Naive thymus-derived CD4-positive, alpha-beta T cell (primary cell): ENCODE measurements at regions not wholly inside any gene's neighbourhood (a gene's known extent, or its start where the extent isn't known, plus 50 kb on each side); places are given as distances from the start of the nearest gene placed in this dataset.

Source experiments
- ATAC-seq: fragments of 150-1000 bp; cut with Tn5 transposase; 2 replicates; pipeline ENCODE4 v1.10.0; 2021; ENCODE audit warnings: mild to moderate bottlenecking, moderate library complexity
- CTCF ChIA-PET: fragments of 350-600 bp; sonication (Branson Sonifier 250); formaldehyde crosslinking; loops from one replicate; lab custom pipeline; 2021; ENCODE audit warnings: antibody characterized with exemption; lab: Charles Lee
- POLR2A ChIA-PET: fragments of 350-600 bp; sonication (Branson Sonifier 250); formaldehyde crosslinking; loops from one replicate; lab custom pipeline; 2021; ENCODE audit warnings: antibody characterized with exemption, inconsistent platforms; lab: Charles Lee
- DNase-seq, 9 donors: peaks; one replicate each; pipeline versions ENCODE4 v3.0.0 to v3.0.0-alpha.2; 2020 to 2022; ENCODE audit warnings: mixed read lengths in 1 of 9
- H3K27ac ChIP-seq: one replicate; pipeline ENCODE4 v1.7.0; 2013; ENCODE audit warnings: mild to moderate bottlenecking, low read depth, low read length, moderate library complexity
- H3K27me3 ChIP-seq, 2 donors: one replicate each; pipeline ENCODE4 v1.7.0; 2013; ENCODE audit warnings: low read length in 2 of 2, mild to moderate bottlenecking in 2 of 2, moderate library complexity in 2 of 2; ENCODE audit not compliant: control insufficient read depth in 2 of 2, insufficient read depth in 2 of 2
- H3K36me3 ChIP-seq, 3 experiments: 1 replicate in 2 of 3; 2 replicates in 1 of 3; pipeline ENCODE4 v1.7.0; 2013; ENCODE audit warnings: low read length in 3 of 3, mild to moderate bottlenecking in 3 of 3, moderate library complexity in 1 of 3; ENCODE audit not compliant: insufficient read depth in 3 of 3, control insufficient read depth in 2 of 3
- H3K4me1 ChIP-seq, 2 donors: one replicate each; pipeline ENCODE4 v1.7.0; 2013; ENCODE audit warnings: low read length in 2 of 2, mild to moderate bottlenecking in 2 of 2, moderate library complexity in 1 of 2; ENCODE audit not compliant: control insufficient read depth in 2 of 2, insufficient read depth in 2 of 2
- H3K4me3 ChIP-seq: 2 replicates; pipeline ENCODE4 v1.7.0; 2013; ENCODE audit warnings: mild to moderate bottlenecking, low read length
- H3K9me3 ChIP-seq, 3 experiments: 1 replicate in 2 of 3; 2 replicates in 1 of 3; pipeline ENCODE4 v1.7.0; 2013; ENCODE audit warnings: low read length in 3 of 3; ENCODE audit not compliant: control insufficient read depth in 2 of 3
- H3K27ac Mint-ChIP-seq, 9 donors: one replicate each; pipeline ENCODE4 v1.8.0; 2020 to 2022; ENCODE audit warnings: mixed read lengths in 9 of 9, mild to moderate bottlenecking in 8 of 9, moderate library complexity in 5 of 9, inconsistent platforms in 2 of 9
- H3K27me3 Mint-ChIP-seq, 5 donors: one replicate each; pipeline ENCODE4 v1.8.0; 2021 to 2022; ENCODE audit warnings: mixed read lengths in 5 of 5, mild to moderate bottlenecking in 1 of 5
- H3K36me3 Mint-ChIP-seq, 5 donors: one replicate each; pipeline ENCODE4 v1.8.0; 2020 to 2022; ENCODE audit warnings: mixed read lengths in 5 of 5, mild to moderate bottlenecking in 3 of 5, inconsistent platforms in 1 of 5
- H3K4me1 Mint-ChIP-seq, 7 donors: one replicate each; pipeline ENCODE4 v1.8.0; 2020 to 2022; ENCODE audit warnings: mixed read lengths in 7 of 7, mild to moderate bottlenecking in 3 of 7, inconsistent platforms in 1 of 7
- H3K4me3 Mint-ChIP-seq, 10 donors: one replicate each; pipeline ENCODE4 v1.8.0; 2020 to 2022; ENCODE audit warnings: mild to moderate bottlenecking in 10 of 10, mixed read lengths in 10 of 10, moderate library complexity in 6 of 10, inconsistent platforms in 2 of 10
- H3K9me3 Mint-ChIP-seq, 11 donors: one replicate each; pipeline ENCODE4 v1.8.0; 2020 to 2022; ENCODE audit warnings: mixed read lengths in 11 of 11, mild to moderate bottlenecking in 4 of 11, inconsistent platforms in 1 of 11, moderate library complexity in 1 of 11
- intact Hi-C, 2 donors: fragments of 100-400 bp; cut with micrococcal nuclease; formaldehyde crosslinking; loops; one replicate each; pipeline ENCODE4 v1.15.1; 2023

GRCh38 chr2:217120429-217120828 lies 260.6 kb upstream of the TNP1 start:
- Histone ChIP-seq H3K4me1 (no peaks in the 10 kb centered on the region), H3K4me3 (no peak overlapping the region), H3K27ac (no peak overlapping the region), H3K36me3 (no peaks in the 10 kb centered on the region), H3K9me3 (no peaks in the 10 kb centered on the region), H3K27me3 (no peaks in the 10 kb centered on the region)
- Mint-ChIP-seq H3K27ac (no peak overlapping the region), H3K27me3 (peaks cover 19 to 27% (median 25%) of the 10 kb centered on the region in 5 donors), H3K36me3 (no peaks in the 10 kb centered on the region), H3K4me1 (peaks cover 0 to 10% (median 0%) of the 10 kb centered on the region in 7 donors), H3K9me3 (peaks cover 0 to 6% (median 0%) of the 10 kb centered on the region in 11 donors), H3K4me3 (no peak overlapping the region)
- intact Hi-C loops: no loop called here
- no peak for ATAC-seq
- ChIA-PET POLR2A (no interaction called here), CTCF (no interaction called here)
- DNase-seq: no peak

- no peak overlapping the region for H3K4me3 ChIP-seq
- no peaks in the 10 kb centered on the region for H3K27me3 ChIP-seq
- Mint-ChIP-seq H3K4me1 (peaks cover 0 to 10% (median 0%) of the 10 kb centered on the region in 7 donors), H3K27ac (no peak overlapping the region), H3K4me3 (no peak overlapping the region), H3K9me3 (peaks cover 0 to 6% (median 0%) of the 10 kb centered on the region in 11 donors), H3K36me3 (no peaks in the 10 kb centered on the region), H3K27me3 (peaks cover 16 to 29% (median 22%) of the 10 kb centered on the region in 5 donors)
- no peaks in the 10 kb centered on the region for H3K9me3 ChIP-seq
- H3K4me1 ChIP-seq: no peaks in the 10 kb centered on the region
- ChIA-PET POLR2A (no interaction called here), CTCF (no interaction called here)
- no peak overlapping the region for H3K27ac ChIP-seq
- DNase-seq: no peak
- no peak for ATAC-seq
- no peaks in the 10 kb centered on the region for H3K36me3 ChIP-seq
- intact Hi-C loops: no loop called here
These were observed 258.9 kb upstream of the TNP1 start for GRCh38 chr2:217118559-217119284.

- H3K4me1 Mint-ChIP-seq: peaks cover 0 to 10% (median 0%) of the 10 kb centered on the region in 7 donors
- no peaks in the 10 kb centered on the region for H3K36me3 ChIP-seq
- H3K4me3 ChIP-seq: no peak overlapping the region
- no peaks in the 10 kb centered on the region for H3K36me3 Mint-ChIP-seq
- ChIA-PET CTCF (no interaction called here), POLR2A (no interaction called here)
- no peak overlapping the region for H3K27ac ChIP-seq
- no peak for ATAC-seq
- peaks cover 10 to 24% (median 13%) of the 10 kb centered on the region in 5 donors for H3K27me3 Mint-ChIP-seq
- no peaks in the 10 kb centered on the region for H3K4me1 ChIP-seq
- H3K9me3 Mint-ChIP-seq: peaks cover 0 to 6% (median 0%) of the 10 kb centered on the region in 11 donors
- DNase-seq: no peak
- H3K9me3 ChIP-seq: no peaks in the 10 kb centered on the region
- H3K27me3 ChIP-seq: no peaks in the 10 kb centered on the region
- H3K27ac Mint-ChIP-seq: no peak overlapping the region
- intact Hi-C loops: no loop called here
- H3K4me3 Mint-ChIP-seq: no peak overlapping the region
These were observed 257.7 kb upstream of the TNP1 start for GRCh38 chr2:217117523-217117922.

- H3K9me3 ChIP-seq: no peaks in the 10 kb centered on the region
- Mint-ChIP-seq H3K4me1 (peaks cover 0 to 10% (median 0%) of the 10 kb centered on the region in 7 donors), H3K27ac (no peak overlapping the region), H3K9me3 (peaks cover 0 to 6% (median 0%) of the 10 kb centered on the region in 11 donors), H3K4me3 (no peak overlapping the region), H3K27me3 (peaks cover 8 to 24% (median 15%) of the 10 kb centered on the region in 5 donors), H3K36me3 (no peaks in the 10 kb centered on the region)
- DNase-seq (no peak), ATAC-seq (no peak)
- POLR2A ChIA-PET: no interaction called here
- H3K27me3 ChIP-seq: no peaks in the 10 kb centered on the region
- CTCF ChIA-PET: no interaction called here
- no peak overlapping the region for H3K4me3 ChIP-seq
- H3K36me3 ChIP-seq: no peaks in the 10 kb centered on the region
- H3K27ac ChIP-seq: no peak overlapping the region
- intact Hi-C loops: no loop called here
- H3K4me1 ChIP-seq: no peaks in the 10 kb centered on the region
These were observed 256.7 kb upstream of the TNP1 start for GRCh38 chr2:217116610-217117009.

GRCh38 chr2:217114117-217114516 lies 254.3 kb upstream of the TNP1 start:
- POLR2A ChIA-PET: no interaction called here
- CTCF ChIA-PET: no interaction called here

GRCh38 chr2:217113491-217113890 lies 253.6 kb upstream of the TNP1 start:
- H3K4me3 ChIP-seq: no peak overlapping the region
- Mint-ChIP-seq H3K9me3 (peaks cover 0 to 9% (median 0%) of the 10 kb centered on the region in 11 donors), H3K36me3 (no peaks in the 10 kb centered on the region), H3K27ac (no peak overlapping the region), H3K4me1 (peaks cover 0 to 10% (median 0%) of the 10 kb centered on the region in 7 donors), H3K4me3 (no peak overlapping the region), H3K27me3 (peaks cover 4 to 21% (median 20%) of the 10 kb centered on the region in 5 donors)
- no peaks in the 10 kb centered on the region for H3K27me3 ChIP-seq
- H3K9me3 ChIP-seq: no peaks in the 10 kb centered on the region
- H3K4me1 ChIP-seq: no peaks in the 10 kb centered on the region
- ATAC-seq (no peak), DNase-seq (no peak)
- CTCF ChIA-PET: no interaction called here
- intact Hi-C loops: no loop called here
- POLR2A ChIA-PET: no interaction called here
- H3K27ac ChIP-seq: no peak overlapping the region
- H3K36me3 ChIP-seq: no peaks in the 10 kb centered on the region

More at GRCh38 chr2:217114117-217114516, 254.3 kb upstream of the TNP1 start:
- H3K9me3 Mint-ChIP-seq: peaks cover 0 to 9% (median 0%) of the 10 kb centered on the region in 11 donors
- H3K27ac Mint-ChIP-seq: no peak overlapping the region
- no peak overlapping the region for H3K4me3 Mint-ChIP-seq
- ATAC-seq (no peak), DNase-seq (no peak)
- peaks cover 0 to 10% (median 0%) of the 10 kb centered on the region in 7 donors for H3K4me1 Mint-ChIP-seq
- no peaks in the 10 kb centered on the region for H3K36me3 ChIP-seq
- no peaks in the 10 kb centered on the region for H3K4me1 ChIP-seq
- no peaks in the 10 kb centered on the region for H3K27me3 ChIP-seq
- no peaks in the 10 kb centered on the region for H3K9me3 ChIP-seq
- intact Hi-C loops: no loop called here
- H3K27ac ChIP-seq: no peak overlapping the region
- H3K36me3 Mint-ChIP-seq: no peaks in the 10 kb centered on the region
- peaks cover 4 to 24% (median 21%) of the 10 kb centered on the region in 5 donors for H3K27me3 Mint-ChIP-seq
- no peak overlapping the region for H3K4me3 ChIP-seq

GRCh38 chr2:217110550-217110949 lies 250.7 kb upstream of the TNP1 start:
- Histone ChIP-seq H3K36me3 (no peaks in the 10 kb centered on the region), H3K9me3 (no peaks in the 10 kb centered on the region), H3K27ac (no peak overlapping the region), H3K4me1 (no peaks in the 10 kb centered on the region), H3K27me3 (no peaks in the 10 kb centered on the region), H3K4me3 (no peak overlapping the region)
- ChIA-PET POLR2A (no interaction called here), CTCF (no interaction called here)
- Mint-ChIP-seq H3K9me3 (peaks cover 0 to 8% (median 0%) of the 10 kb centered on the region in 11 donors), H3K4me3 (no peak overlapping the region), H3K27ac (no peak overlapping the region), H3K4me1 (peaks cover 0 to 19% (median 0%) of the 10 kb centered on the region in 7 donors), H3K36me3 (peaks cover 0 to 6% (median 0%) of the 10 kb centered on the region in 5 donors), H3K27me3 (peaks cover 0 to 17% (median 7%) of the 10 kb centered on the region in 5 donors)
- intact Hi-C loops: no loop called here
- no peak for DNase-seq
- ATAC-seq: no peak
